GM18868 (cell line): ENCODE measurements at regions not wholly inside any gene's neighbourhood (a gene's known extent, or its start where the extent isn't known, plus 50 kb on each side); places are given as distances from the start of the nearest gene placed in this dataset.
A peak's percentile ranks its signal among the peaks of the same experiment; 100 is the strongest.
"Not testable (repeated sequence)": the region's sequence is repeated elsewhere in the genome, so short reads cannot be mapped to it uniquely, and the experiment has no call there.

Source experiments
- ATAC-seq: cut with Tn5 transposase; IDR thresholded peaks from one replicate; pipeline ENCODE4 v1.9.1; 2021; ENCODE audit warnings: mild to moderate bottlenecking, moderate library complexity; ENCODE audit not compliant: unreplicated experiment

- peak; percentile 71 for ATAC-seq
Measured at GRCh38 chr2:13768274-13768673, 864.2 kb upstream of the LRATD1 start.

DNA sequence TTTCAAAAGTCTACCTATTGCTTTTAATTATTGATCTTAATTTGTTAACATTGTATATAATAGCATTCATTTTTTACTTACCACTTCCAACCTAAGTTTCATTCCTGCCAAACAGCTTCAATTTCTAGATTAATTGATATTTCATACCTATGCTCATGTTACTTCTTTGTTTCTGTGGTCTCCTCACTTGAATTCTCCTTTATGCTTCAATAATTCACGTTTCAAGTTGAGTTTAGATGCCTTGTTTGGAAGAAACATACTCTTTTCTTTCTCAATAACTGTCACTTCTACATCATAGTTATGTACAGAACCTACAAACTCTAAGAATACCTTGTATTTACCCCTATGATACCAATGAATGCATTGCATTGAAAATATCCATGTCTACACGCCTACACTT lies 862.2 kb upstream of the LRATD1 start:
- peak; percentile 59 for ATAC-seq

GRCh38 chr2:13779996-13780395 lies 852.5 kb upstream of the LRATD1 start:
- ATAC-seq: no peak

GRCh38 chr2:13791019-13791547 lies 841.4 kb upstream of the LRATD1 start:
- no peak for ATAC-seq

- ATAC-seq: no peak
Measured at GRCh38 chr2:13806539-13806938, 826.0 kb upstream of the LRATD1 start.

DNA sequence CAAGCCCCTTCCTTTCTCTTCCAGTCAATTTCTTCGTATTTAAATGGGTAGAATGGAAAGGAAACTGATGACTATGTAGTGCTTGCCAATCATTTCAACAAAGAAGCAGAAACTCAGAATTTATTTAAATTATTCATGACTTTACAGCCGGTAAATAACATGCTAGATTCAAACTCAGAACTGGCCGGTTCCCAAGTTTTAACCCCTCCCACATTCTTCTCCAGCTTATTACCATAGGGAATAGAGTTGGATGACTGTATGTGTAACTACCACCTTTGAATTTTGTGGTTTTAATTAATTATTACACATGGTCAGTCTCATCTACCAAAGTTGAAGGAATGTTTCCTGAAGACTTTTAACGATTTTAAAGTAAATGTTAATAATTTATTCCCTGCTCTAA lies 819.3 kb upstream of the LRATD1 start:
- ATAC-seq: no peak

DNA sequence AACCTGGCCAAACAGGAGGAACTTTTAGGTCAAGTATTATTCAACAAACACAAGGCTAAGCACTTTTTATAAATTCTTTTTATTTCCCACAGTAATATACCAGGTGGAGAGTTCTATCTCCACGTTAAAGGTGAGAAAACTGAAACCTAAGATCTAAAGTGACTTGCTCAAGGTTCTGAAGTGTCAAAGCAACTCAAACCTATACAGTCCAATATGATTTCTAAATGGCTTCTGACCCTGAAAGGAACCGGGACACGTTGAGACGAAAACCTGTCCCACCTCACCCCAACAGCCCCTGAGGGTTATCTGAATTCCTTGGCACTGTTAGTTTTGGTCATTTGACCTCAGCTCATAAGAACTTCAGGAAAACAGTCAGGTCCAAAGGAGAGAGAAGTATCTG lies 814.5 kb upstream of the LRATD1 start:
- no peak for ATAC-seq

DNA sequence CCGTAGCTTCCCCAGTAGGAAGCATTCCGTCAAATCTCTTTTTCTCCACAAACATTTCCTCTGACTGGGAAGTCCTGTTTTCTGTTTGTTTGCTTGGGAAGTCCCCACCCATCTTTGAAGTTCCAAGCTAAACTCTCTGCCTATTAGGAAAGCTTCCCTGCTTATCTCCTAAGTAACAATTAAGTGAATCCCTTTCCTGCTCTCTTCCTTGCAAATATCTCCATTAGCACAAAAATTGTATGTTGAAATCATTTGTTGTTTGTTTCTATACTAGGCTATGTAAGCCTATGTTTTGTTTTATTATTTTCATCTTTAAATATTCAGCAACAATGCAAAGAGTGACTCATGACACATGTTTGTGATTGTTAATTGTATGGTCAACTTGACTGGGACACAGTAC lies 812.6 kb upstream of the LRATD1 start:
- ATAC-seq: no peak

DNA sequence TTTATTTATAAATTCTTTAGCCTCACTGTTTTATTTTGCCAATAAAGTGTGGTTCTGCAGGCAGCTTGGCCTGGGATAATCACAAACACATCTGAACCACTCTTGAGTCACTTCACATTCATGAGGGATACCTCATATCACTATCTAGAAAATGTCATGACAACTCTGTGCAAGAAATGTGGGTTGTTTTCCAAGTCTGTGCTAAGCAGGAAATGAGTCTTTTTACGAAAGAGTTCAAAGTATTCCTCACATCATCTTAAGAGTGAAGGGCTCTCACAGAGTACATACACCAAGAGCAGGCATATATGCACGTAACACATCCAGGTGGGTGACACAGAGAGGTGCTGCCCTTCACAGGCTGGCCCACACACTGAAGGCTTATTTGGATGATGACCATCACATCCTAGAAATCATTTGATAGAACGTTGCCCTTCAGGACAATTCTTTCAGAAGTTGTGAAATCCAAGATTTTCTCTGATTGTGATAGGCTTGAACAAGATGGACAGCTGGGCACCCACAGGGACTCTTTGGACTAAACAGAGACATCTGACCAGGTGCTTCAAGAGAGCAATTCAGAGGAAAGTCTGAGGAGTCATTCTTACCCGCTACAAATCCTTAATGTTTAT lies 811.1 kb upstream of the LRATD1 start:
- no peak for ATAC-seq

DNA sequence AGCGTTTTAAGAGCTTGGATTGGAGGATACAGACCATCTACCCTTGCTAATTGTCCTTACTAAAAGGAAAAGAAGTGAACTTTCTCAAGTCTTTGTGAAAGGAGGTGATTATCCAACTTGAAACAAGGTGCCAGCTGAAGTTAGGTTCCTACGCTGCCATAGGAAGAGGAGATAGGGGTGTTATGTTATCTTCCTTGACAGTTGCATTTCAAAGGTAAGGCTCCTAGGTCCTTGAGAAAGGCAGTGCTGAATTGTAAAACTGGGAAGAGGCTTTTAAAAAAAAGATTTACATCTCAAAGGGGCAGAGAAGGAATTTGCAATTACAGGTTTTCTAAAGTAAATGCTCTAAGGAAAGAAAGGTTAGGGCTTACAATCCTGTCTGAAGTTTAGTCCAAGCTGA lies 810.2 kb upstream of the LRATD1 start:
- no peak for ATAC-seq

DNA sequence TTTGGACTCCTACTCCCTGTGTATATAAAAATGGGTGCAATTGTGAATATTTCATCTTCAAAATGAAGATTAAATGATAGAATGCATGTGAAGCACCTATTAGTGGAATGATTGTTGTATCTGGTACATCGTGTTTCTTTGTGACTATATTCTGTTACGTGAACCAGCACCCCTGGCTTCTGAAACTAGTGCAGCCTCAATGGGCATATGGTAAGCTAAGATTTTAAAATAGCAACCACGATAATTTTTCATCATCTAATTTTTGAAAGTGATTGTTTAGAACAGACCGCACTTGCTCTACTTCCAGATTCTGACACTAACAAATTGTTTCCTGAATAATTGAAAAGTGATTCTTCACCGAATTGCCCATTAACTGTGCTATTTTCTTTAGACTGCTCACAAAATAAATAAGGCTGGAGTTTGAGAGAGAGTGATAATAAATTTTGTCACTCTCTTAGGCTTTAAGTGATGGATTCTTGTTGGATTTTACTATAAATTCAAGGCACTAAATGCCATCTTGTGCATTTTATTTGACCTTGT lies 806.1 kb upstream of the LRATD1 start:
- no peak for ATAC-seq

DNA sequence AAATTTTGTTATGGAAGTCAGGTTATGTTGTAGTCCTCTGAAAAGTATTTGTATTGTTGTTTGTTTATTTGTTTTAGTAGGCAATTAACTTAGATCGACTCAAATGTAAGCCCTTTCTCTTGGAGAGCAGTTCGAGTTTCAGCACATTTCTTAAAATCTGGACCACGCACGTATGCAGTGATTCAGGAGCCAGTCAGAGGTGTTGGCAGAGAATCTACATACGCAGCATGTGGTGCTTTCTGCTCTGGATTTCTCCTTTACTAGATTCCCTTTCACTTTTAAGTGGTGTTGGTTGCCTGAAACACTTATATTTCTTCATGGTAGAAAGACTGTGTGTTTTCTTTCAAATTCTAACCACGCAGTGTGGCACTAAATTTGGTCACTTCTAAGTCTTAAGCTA lies 773.9 kb upstream of the LRATD1 start:
- no peak for ATAC-seq

- not testable (repeated sequence) for ATAC-seq
Measured at GRCh38 chr2:13868275-13868674, 764.2 kb upstream of the LRATD1 start.

DNA sequence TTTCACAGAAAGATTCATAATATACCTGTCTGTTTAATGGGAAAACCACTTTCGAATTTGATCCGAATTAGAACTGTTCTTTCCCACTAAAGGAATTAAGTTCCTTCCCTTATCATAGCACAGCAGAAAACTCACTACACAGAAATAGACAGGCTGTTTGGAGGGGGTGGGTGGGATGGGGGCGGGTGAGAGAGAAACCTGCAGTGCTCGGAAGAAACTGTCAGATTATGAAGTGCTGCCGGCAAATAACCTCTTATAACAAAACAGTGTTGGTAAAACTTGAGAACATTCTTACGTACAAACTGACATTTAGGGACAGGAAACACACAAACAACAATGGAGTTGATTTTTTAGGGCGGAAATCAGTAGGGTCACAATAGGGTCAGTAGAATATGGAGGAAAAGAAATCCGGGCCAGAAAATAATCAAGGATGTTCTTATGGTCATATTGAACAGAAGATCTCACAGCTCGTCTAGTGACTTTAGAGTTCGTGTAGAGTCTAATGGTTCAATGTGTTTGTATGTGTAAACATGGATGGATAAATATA lies 756.0 kb upstream of the LRATD1 start:
- ATAC-seq: no peak

DNA sequence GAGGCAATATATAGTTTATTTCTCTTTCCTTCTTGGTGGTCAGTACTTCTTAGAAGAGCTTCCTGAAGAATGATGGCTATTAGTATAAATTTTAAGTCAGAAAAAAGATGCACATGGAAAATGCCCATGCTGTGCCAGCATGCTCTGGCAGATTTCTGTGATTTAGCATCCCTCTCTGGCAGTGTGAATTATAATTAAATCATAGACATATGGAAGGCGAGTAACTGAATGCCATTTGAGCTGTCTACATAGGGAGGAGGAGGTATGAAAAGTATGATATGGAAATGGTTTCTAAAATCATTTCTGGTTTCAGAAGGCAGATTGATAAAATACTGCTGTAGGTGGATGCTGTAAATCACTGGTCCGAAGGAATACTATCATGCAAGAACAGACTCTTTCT lies 754.9 kb upstream of the LRATD1 start:
- ATAC-seq: no peak

DNA sequence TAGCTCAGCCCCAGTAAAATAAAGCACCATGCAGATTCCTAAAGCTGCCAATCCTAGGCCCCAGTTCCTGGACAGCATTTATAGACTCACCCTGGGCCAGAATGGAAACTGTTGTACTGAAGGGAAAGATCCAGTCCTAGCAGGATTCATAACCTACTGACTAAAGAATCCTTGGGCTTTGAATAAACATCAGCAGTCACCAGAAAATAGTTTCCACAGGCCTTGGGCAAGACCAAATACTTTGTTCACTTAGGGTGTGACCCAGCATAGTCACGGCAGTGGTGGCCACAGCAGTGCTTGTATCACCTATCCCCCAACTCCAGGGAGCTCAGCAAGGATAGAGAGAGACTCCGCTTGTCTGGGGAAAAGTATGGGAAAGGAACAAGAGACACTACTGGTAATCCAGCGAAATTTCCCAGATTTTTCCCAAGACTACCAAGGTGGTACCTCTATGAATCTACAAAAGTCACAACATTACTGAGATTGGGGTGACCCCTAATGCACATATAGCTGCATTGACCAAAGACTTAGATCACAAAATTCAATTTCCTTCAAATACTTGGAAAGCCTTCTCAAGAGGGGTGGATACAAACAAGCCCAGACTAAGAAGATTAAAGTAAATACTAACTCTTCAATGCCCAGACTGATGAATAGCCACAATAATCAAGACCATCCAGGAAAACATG lies 748.1 kb upstream of the LRATD1 start:
- ATAC-seq: no peak

GRCh38 chr2:13901526-13901925 lies 731.0 kb upstream of the LRATD1 start:
- no peak for ATAC-seq

DNA sequence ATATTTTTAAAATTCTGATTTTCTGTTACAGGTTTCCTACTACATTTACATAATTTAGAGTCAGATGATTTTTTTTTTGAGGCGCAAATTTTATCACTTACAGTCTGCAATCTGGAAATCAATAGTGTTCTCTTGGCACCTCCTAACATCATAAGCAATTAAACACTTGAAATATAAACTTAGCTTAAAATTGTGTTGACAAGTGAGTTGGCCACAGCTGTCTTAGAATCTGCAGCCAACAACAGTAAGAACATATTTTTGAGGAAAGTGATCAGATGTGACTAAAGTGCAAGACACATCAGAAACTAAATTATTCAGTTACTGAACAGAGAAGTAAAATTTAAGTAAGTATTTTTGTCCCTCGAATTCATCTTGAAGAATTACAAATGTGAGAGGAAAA lies 726.7 kb upstream of the LRATD1 start:
- no peak for ATAC-seq

- no peak for ATAC-seq
Measured at GRCh38 chr2:13916066-13916465, 716.5 kb upstream of the LRATD1 start.

- ATAC-seq: no peak
Measured at GRCh38 chr2:13917958-13918357, 714.6 kb upstream of the LRATD1 start.

DNA sequence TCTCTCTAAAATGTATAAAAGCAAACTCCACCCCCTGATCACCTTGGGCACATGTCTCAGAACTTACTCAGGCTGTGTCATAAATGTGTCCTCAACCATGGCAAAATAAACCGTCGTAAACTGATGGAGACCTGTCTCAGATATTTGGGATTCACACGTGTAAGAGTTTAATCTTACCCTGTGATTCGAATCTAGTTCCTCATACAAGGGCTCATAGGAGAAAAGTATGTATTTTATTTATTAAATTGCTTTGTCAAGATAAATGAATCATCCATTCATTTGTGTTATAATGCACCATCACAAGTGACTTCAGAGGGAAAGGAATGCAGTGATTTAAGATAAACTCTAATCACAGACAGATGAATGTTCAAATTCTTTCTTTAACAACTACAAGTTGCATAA lies 712.5 kb upstream of the LRATD1 start:
- no peak for ATAC-seq

GRCh38 chr2:13921245-13921644 lies 711.3 kb upstream of the LRATD1 start:
- ATAC-seq: no peak
